SH-SY5Y (cell line): ENCODE measurements at regions not wholly inside any gene's neighbourhood (a gene's known extent, or its start where the extent isn't known, plus 50 kb on each side); places are given as distances from the start of the nearest gene placed in this dataset.

Experiments
- GATA2 ChIP-seq: IDR thresholded peaks from 2 replicates; pipeline ENCODE4 v1.6.1; 2011; ENCODE audit warnings: mild to moderate bottlenecking, low read depth, low read length
- GATA3 ChIP-seq: IDR thresholded peaks from 2 replicates; pipeline ENCODE4 v1.6.1; 2011; ENCODE audit warnings: low read depth, mild to moderate bottlenecking, low read length, moderate library complexity

GRCh38 chr5:169521366-169521983 lies 62.1 kb upstream of the SPDL1 start:
- no peak for TF ChIP-seq GATA3
- no peak for TF ChIP-seq GATA2
